ENCODE measurements at regions not wholly inside any gene's neighbourhood (a gene's known extent, or its start where the extent isn't known, plus 50 kb on each side); places are given as distances from the start of the nearest gene placed in this dataset.

- no peak for DNase-seq
Measured at GRCh38 chr10:79005126-79005810, 63.5 kb upstream of the ZMIZ1 start.

DNA sequence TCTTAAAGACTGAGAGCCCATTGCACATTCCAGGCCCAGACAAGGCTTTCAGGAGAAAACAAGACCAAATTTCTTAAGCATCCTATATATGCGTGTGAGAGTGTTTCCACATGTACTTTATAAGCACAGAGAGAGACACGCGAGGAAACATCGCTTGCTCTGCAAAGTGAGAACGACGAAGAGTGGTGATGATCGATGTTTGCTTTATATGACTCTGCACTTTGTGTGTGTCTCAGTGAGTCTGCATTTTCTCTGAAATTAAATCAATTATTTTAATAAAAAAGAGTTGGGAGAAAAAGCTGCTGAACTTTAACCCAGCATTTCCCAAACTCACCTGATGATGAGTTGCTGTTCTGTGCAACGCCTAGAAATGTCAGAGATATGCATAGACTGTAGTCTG is 61.7 kb upstream of the ZMIZ1 start:
- no peak for DNase-seq

DNA sequence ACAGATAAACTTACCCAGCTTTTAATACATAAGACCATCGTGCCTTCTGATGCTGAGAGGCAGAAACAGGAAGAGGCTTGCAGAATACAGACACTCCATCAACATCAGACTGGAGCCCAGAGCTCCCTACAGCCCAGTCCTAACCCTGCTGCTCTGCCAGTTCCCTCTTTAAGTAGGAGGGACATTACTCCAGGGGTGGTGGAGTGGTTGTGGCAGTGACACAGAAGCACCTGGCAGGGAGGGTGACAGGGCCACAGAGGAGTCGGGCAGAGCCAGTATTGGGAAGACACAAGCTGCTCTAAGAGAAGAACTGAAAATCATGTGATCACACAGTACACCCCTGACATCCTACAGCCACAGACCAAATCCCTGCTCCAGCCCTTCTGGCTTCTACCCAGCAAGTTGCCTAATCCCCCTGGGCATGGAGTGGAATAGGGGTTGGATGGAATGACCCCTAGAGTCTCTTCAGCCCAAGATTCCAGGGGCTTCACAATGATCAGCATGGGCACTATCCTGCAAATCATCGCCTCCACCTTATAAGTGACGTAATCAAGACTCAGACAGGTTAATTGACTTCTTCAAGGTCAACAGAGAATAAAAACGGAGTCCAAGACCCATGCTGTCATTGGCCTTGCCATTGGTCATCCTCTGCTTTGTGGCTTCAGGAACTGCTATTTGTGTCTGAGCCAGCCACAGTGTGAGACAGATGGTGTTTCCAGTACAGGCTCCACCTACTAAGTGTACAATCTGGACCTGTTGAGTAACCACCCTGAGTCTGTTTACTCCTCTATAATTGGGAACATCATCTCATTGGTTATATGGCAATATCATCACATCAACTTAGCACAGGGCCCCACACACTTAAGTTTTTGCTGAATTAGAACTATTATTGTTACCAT is 61.1 kb upstream of the ZMIZ1 start:
- no peak for DNase-seq

DNA sequence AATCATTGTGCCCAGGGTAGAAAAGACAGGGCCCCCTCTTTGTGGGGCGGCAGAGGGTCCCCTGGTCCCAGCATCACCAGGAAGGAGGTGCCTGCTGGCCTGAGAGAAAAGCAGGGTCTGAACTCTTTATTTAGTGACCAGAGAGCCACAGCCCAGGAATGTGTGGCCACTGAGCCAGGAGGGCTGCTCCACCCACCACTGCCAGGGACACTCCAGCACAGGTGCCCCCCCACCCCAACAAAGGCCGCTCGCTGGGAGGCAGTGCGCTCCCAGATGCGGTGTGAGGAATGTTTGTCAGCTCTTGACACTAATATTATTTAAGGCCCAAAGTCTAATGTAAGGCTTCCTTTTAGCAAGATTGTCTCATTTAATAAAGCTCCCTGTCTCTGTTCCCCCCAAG is 59.6 kb upstream of the ZMIZ1 start:
- no peak for DNase-seq

DNA sequence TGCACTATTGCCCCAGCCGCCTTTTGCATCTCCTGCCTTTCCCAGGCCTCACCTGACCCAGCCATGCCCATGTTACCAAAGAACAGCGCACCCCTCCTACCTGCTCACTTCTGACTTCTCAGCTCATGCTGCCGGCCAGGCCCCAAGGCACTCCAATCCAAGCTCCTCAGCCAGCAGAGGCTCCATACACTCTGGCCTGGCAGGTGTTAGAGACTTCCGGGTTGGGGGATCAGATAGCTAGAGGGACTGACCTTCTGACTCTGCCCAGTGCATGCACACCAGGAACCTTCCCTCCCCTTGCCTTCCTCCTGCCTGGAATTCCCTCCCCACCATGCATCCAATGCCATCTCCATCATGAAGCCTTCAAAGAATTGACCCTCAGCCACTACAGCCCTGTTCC is 56.2 kb upstream of the ZMIZ1 start:
- DNase-seq = no peak

DNA sequence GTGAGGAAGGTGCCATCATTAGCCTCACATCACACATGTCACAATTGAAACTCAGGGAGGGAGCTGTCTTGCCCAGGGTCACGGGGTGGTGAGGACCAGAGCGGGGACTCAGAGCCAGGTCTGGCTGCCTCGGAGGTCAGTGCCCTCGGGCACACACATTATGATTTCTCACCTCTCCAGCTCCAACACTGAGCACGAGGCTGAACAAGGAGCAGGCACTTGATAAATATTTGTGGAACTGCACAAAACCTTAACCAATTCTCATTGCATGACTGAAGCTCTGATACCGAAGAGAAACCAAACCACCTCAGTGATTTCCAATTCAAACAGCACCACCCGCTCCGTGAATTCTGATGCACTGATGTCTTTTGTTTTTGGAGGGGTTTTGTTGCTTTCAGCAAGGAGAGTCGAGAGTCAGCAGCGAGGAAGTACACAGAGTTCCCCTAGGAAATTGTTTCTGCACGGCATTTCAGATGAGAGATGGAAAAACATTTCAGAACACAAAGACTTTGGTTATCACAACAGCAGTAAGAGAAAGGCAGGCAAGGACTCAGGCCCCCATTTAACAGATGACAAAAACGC is 55.3 kb upstream of the ZMIZ1 start:
- DNase-seq = no peak

DNA sequence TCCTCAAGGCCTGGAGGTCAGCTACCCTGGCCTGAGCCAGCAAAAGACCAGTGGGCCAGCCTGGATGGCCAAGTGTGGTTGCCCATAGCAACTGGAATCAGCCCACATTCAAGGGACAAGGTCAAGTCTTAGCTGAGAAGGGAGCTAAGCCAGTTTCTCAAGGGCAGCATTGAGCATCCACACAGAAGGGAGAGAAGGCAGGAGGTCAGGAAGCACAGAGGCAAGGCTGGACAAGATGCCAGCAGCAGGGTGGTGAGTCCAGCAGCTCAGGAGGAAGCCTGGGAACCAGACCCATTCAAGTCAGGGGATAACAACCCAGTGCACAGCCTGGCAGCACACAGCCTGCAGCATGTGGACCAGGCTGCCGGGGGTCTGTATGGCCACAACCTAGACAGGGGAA is 54.0 kb upstream of the ZMIZ1 start:
- DNase-seq = no peak

DNA sequence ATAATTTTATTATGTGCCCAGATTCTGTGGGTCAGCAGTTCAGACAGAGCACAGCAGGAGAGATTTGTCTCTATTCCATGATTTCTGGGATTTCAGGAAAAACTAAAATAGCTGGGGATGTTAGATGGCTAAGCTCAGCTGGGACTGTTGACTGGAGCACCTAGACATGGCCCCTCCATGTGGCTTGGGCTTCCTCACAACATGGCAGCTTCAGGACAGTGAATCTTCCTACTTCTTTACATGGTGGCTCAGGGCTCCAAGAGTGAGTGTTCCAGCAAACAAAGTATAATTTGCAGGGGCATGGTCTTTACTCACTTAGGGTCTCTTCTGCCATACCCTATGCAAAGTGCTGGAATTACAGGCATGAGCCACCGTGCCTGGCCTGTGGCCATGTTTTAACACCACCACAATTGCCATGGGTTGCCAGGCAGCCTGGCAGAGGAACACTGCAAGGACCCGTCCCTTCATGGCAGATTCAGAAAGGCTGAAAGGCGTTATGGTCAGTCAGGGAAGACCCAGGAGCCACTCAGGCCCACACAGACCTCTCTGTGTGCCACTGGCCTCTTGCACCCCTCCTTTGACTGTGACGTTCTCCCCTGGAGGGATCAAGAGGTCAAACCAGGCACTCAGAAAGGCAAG is 50.8 kb upstream of the ZMIZ1 start:
- no peak for DNase-seq

DNA sequence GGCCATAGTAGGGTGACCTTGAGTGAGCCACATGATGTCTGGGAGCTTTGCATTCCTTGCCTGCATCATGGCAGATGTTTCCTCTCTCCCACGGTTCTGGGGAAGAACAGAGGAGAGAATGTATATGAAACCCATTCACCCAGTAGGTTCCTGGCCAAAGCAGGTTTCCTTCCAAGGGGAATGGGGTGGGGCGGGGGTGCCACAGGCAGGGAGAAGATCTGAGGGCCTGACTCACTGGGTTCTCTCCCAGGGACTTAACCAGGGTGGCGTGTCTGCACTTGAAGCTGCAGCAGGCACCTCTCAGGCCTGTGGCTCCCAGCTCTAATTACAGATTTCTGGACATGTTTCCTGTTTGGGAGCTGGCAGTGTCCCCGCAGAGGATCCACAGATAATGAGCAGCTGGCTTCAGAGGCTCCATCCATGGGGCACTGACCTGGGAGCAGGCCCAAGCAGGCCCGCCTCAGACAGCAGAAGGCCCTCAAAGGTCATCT is 50.2 kb upstream of the ZMIZ1 start:
- DNase-seq = no peak

All from activated T-cell treated with anti-CD3 and anti-CD28 coated beads for 4 hours (primary cell).